Dedifferentiated amniotic fluid mesenchymal stem cell (primary cell): ENCODE measurements at regions not wholly inside any gene's neighbourhood (a gene's known extent, or its start where the extent isn't known, plus 50 kb on each side); places are given as distances from the start of the nearest gene placed in this dataset.
A peak's percentile ranks its signal among the peaks of the same experiment; 100 is the strongest.

ENCODE experiments used
- DNase-seq: peaks from one replicate; pipeline ENCODE4 v3.0.0-alpha.2; 2016; ENCODE audit errors: extremely low spot score

GRCh38 chr2:235302263-235302662, 191.6 kb upstream of the AGAP1 start:
- no peak for DNase-seq

DNA sequence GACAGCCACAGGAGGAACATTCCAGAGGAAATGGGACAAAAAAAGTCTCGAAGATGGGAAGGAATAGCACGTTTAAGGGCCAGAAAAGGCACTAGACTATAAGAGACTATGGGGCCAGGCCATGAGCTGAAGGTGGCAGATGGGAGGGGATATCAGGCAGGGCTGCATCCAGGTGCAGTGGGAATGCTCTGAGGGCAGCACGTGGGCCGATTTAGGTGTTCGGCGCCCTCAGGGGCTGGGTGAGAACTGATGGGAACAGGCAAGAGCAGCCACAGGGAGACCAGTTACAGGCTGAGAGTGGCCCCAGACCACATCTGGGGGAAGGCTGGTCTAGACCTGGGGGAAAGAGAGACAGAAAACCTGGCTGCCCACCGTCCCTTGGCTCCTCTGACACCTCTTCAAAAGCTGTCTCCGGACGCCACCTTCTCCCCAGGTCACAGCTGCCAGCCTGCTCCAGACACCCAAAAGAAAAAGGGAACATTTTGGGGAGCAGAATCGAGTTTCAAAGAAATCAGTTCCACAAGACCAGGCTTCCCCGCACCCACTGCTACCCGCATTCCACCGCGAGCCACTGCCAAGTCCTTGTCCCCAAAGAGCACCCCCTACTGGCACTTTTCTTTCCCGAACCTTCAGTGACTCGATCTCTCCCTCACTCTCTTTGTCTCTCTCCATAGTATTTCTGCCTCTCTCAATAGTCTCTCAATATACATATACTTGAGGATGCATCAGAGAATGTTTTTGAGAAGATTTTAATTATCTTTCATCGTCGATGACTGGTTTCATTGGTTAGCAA, 190.1 kb upstream of the AGAP1 start:
- DNase-seq = no peak

GRCh38 chr2:235305678-235306077, 188.2 kb upstream of the AGAP1 start:
- DNase-seq = no peak

- DNase-seq = no peak
Measured at GRCh38 chr2:235311044-235311443, 182.8 kb upstream of the AGAP1 start.

DNA sequence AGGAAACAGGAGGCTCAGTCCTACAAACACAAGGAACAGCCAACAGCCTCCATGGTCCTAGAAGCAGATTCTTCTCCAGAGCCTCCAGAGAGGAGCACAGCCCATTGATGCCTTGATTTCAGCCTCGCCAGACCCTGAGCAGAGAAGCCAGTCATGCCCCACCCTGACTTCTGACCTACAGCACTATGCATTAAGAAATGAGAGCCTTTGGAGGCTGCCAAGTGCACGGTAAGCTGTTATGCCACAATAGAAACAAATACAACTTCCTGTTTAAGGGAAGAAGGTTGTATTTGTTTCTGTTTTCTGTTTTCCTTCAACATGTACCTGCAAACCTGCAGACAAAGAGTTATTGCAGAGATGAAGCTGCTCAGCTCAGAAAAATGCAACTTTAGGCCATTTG, 181.3 kb upstream of the AGAP1 start:
- no peak for DNase-seq

- no peak for DNase-seq
Measured at GRCh38 chr2:235314371-235314930, 179.4 kb upstream of the AGAP1 start.

- DNase-seq = no peak
Measured at GRCh38 chr2:235319095-235319494, 174.7 kb upstream of the AGAP1 start.

DNA sequence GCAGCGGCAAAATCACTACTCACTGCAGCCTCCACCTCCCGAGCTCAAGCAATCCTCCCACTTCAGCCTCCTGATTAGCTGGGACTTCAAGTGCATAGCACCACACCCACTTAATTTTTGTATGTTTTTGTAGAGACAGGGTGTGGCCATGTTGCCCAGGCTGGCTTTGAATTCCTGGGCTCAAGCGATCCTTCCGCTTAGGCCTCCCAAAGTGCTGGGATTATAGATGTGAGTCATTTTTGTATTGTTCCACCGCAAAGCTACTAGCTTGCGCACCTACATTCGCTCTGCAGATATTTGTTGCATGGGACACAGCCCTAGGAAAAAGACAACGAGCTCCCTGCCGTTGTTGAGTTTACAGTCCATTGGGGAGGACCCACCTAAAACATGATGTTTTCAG, 173.5 kb upstream of the AGAP1 start:
- DNase-seq = no peak

DNA sequence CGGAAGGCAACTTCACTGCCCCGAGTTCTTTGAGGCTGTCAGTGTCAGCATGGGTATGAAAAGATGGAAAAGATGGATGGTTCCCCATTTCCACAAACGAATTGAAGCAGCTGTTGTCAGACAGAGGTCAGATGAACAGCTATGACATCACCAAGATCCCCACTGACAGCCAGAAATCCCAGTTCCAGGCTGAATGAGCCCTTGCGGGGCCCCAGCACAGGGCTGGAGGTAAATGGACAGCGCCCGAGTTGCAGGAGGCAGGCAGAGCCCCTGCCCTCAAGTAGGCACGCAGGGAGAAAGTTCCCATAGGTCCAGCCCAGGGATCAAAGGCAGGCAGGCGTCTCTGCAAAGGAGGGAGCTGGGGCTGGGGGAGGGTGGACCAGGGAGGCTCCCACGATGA, 169.5 kb upstream of the AGAP1 start:
- DNase-seq = no peak

GRCh38 chr2:235325151-235325550, 168.7 kb upstream of the AGAP1 start:
- no peak for DNase-seq

- DNase-seq = no peak
Measured at GRCh38 chr2:235328991-235329390, 164.9 kb upstream of the AGAP1 start.

GRCh38 chr2:235330775-235331451, 162.9 kb upstream of the AGAP1 start:
- peak; percentile 77 for DNase-seq

GRCh38 chr2:235332240-235332890, 161.5 kb upstream of the AGAP1 start:
- no peak for DNase-seq

DNA sequence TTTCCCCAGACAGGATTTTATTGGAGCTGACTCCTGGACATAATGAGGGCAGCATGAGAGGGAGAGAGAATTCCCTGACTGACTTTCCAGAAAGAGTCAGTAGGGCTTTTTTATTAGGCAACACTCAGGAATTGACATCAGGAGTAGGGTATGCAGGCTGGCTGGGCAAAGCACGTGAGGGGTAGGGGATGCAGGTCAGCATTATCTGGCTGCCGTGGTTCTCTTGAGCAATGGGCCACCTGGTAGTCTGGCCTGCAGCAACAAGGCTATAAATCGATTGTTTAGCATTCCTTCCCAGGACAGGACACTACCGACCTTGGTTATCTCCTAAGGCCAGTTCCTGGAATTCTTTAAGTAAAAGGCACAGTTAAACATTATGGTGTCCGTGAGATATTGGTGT, 160.8 kb upstream of the AGAP1 start:
- no peak for DNase-seq

- no peak for DNase-seq
Measured at GRCh38 chr2:235334179-235334578, 159.7 kb upstream of the AGAP1 start.

GRCh38 chr2:235343156-235343774, 150.6 kb upstream of the AGAP1 start:
- DNase-seq = no peak

GRCh38 chr2:235343869-235344268, 150.0 kb upstream of the AGAP1 start:
- no peak for DNase-seq

GRCh38 chr2:235345745-235346144, 148.1 kb upstream of the AGAP1 start:
- no peak for DNase-seq

- peak; percentile 40 for DNase-seq
Measured at GRCh38 chr2:235347691-235348090, 146.2 kb upstream of the AGAP1 start.

GRCh38 chr2:235348329-235348728, 145.5 kb upstream of the AGAP1 start:
- no peak for DNase-seq

DNA sequence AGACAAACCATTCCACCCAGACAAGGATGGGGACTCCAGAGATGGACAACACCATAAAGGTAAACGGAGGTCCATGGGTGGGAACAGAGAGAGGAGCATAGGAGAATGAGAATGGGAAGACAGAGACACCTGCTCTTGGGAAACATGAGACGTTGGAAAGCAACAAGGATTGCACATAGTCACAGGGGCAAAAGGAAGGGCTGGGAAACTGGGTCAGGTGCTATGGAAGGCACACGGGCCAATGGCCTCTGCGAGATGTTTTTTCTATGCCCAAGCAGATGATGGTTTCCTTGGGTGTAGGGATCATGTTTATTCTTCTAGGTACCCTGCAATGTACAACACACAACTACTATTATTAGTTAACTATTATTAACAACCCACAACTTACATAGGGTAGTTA, 143.6 kb upstream of the AGAP1 start:
- no peak for DNase-seq

DNA sequence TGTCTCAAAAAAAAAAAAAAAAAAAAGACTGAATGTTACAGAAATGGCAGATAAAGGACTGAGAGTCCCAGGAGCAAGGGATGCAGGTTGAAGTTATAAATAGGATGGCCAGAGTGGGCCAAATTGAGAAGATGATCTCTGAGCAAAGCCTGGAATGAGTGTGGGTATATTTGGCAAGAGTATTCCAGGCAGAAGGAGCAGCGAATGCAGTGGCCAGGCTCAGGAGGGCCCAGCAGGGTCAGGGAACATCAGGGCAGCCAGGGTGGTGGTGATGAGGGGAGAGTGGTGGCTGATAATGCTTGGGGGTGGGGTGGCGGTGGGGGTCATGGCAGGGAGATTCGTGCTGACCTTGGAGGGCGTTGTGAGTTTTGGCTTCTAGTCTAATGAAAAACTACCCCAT, 141.3 kb upstream of the AGAP1 start:
- DNase-seq = no peak
